Gastroesophageal sphincter (tissue), 4 donors: ENCODE measurements at regions not wholly inside any gene's neighbourhood (a gene's known extent, or its start where the extent isn't known, plus 50 kb on each side); places are given as distances from the start of the nearest gene placed in this dataset.

ENCODE experiments used
- ATAC-seq: fragments of 150-250 bp; one replicate; pipeline ENCODE4 v1.9.1; 2016; ENCODE audit warnings: mild to moderate bottlenecking, moderate library complexity
- H3K27ac ChIP-seq, 4 donors: fragments of 200-600 bp; sonication (generic) in 3 of 4; 1 replicate in 3 of 4; 2 replicates in 1 of 4; pipeline ENCODE4 v1.5.1; 2016 to 2019
- H3K27me3 ChIP-seq: fragments of 200-600 bp; sonication (generic); one replicate; pipeline ENCODE4 v1.5.1; 2019
- H3K36me3 ChIP-seq, 2 donors: fragments of 200-600 bp; sonication (generic); one replicate each; pipeline ENCODE4 v1.5.1; 2019; ENCODE audit warnings: control low read depth in 1 of 2
- H3K4me1 ChIP-seq, 3 donors: fragments of 200-600 bp; sonication (generic); 1 replicate in 2 of 3; 2 replicates in 1 of 3; pipeline ENCODE4 v1.5.1; 2016 to 2019; ENCODE audit warnings: control low read depth in 2 of 3
- H3K4me3 ChIP-seq, 2 donors: fragments of 200-600 bp; sonication (generic); one replicate each; pipeline ENCODE4 v1.5.1; 2019; ENCODE audit warnings: mild to moderate bottlenecking in 1 of 2, moderate library complexity in 1 of 2
- H3K9me3 ChIP-seq, 3 donors: fragments of 200-600 bp; sonication (generic); one replicate each; pipeline ENCODE4 v1.5.1; 2017 to 2019; ENCODE audit warnings: control low read depth in 2 of 3
- EP300 ChIP-seq: sonication (generic); formaldehyde crosslinking; IDR thresholded peaks from one replicate; pipeline ENCODE4 v1.6.1; 2017; ENCODE audit warnings: antibody characterized with exemption, mild to moderate bottlenecking
- POLR2A ChIP-seq, 2 donors: fragments of 450-650 bp; IDR thresholded peaks; one replicate each; pipeline ENCODE4 v1.6.1; 2017; ENCODE audit warnings: antibody characterized with exemption in 2 of 2, mild to moderate bottlenecking in 2 of 2, moderate library complexity in 1 of 2
- POLR2AphosphoS5 ChIP-seq: sonication (generic); formaldehyde crosslinking; IDR thresholded peaks from one replicate; pipeline ENCODE4 v1.6.1; 2017; ENCODE audit warnings: antibody characterized with exemption
- WGBS, 2 donors: methylation state at CpG; one replicate each; pipeline ENCODE4 v1.1.5; 2018; ENCODE audit warnings: low coverage in 1 of 2; 5-methylcytosine and 5-hydroxymethylcytosine counted together
- TF ChIP-seq, protein P1 (sequence below), 4 experiments: fragments of 200-600 bp in 2 of 4; fragments of 450-650 bp in 2 of 4; sonication (generic) in 1 of 4; IDR thresholded peaks; one replicate each; pipeline ENCODE4 v1.5.1; 2017 to 2019; ENCODE audit warnings: antibody characterized with exemption in 4 of 4, mild to moderate bottlenecking in 2 of 4, moderate library complexity in 2 of 4

DNA sequence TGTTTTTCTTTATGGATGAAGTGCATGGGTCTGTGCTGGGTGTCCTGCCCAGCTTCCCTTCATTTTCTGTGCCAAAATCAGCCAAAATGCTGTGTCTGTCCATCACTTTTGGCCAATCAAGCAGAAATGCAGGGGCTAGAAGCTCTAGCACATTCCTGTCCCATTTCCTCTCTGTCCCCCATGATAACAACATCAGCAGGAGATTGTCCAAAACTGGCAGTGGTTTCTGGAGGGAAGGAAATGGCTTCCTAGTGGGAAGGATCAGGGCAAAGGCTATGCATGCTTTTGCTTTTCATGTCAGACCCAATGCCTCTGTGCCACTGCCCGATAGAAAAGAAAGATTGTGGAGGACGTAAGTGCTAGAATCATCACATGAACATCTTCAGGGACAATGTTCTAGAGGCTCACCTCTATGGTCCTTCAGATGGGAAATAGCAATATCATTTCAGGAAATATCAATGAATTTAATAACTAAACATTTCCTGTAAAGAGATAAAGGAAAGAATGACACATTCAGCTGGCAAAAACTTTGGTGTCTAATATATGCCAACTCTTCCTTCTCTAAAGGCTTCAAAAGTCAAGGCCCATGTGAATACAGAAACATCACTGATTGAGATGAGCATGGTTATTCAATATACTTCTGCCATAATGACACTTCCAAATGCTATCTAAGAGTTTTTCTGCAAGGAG, 107.5 kb downstream of the SETD4 start:
- Histone ChIP-seq H3K9me3 (no peaks in the 10 kb centered on the region), H3K36me3 (no peaks in the 10 kb centered on the region), H3K4me1 (no peaks in the 10 kb centered on the region), H3K4me3 (no peak overlapping the region), H3K27me3 (peaks cover 8% of the 10 kb centered on the region), H3K27ac (no peak overlapping the region)
- no peak for TF ChIP-seq EP300
- TF ChIP-seq POLR2AphosphoS5 = no peak
- TF ChIP-seq POLR2A (IDR thresholded peaks at IDR 0.05) = no peak
- TF ChIP-seq, protein P1, sequence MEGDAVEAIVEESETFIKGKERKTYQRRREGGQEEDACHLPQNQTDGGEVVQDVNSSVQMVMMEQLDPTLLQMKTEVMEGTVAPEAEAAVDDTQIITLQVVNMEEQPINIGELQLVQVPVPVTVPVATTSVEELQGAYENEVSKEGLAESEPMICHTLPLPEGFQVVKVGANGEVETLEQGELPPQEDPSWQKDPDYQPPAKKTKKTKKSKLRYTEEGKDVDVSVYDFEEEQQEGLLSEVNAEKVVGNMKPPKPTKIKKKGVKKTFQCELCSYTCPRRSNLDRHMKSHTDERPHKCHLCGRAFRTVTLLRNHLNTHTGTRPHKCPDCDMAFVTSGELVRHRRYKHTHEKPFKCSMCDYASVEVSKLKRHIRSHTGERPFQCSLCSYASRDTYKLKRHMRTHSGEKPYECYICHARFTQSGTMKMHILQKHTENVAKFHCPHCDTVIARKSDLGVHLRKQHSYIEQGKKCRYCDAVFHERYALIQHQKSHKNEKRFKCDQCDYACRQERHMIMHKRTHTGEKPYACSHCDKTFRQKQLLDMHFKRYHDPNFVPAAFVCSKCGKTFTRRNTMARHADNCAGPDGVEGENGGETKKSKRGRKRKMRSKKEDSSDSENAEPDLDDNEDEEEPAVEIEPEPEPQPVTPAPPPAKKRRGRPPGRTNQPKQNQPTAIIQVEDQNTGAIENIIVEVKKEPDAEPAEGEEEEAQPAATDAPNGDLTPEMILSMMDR (IDR thresholded peaks at IDR 0.05) = no peak
- no peak for ATAC-seq
- WGBS, 2 donors = 80 to 93% methylated on average over 1 to 2 of the region's 2 CpGs

DNA sequence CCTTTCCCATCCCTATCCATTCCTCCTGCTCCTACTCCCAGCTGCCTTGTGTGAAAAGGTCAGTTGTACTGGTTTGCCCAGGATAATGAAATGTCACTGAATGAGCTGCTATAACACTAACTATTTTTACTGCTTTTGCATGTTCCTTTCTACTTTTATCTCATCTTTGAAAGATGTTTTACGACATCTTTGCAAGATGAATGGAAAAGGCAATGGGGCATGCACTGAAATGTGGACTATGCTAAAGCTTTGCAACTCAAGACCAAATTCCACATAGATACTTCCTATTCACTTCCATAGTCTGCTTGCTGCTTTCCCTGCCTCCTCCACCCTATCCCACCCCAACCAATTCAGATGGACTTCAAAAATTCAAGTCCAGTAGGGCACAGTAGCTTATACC, 111.3 kb downstream of the SETD4 start:
- TF ChIP-seq POLR2A (IDR thresholded peaks at IDR 0.05) (no peak), EP300 (no peak), POLR2AphosphoS5 (no peak)
- TF ChIP-seq, protein P1 (IDR thresholded peaks at IDR 0.05) = no peak
- Histone ChIP-seq H3K4me1 (no peaks in the 10 kb centered on the region), H3K9me3 (no peaks in the 10 kb centered on the region), H3K36me3 (no peaks in the 10 kb centered on the region), H3K27ac (no peak overlapping the region), H3K4me3 (no peak overlapping the region), H3K27me3 (no peaks in the 10 kb centered on the region)
- no peak for ATAC-seq
- 73 to 100% methylated on average over 1 of the region's 1 CpG for WGBS, 2 donors

DNA sequence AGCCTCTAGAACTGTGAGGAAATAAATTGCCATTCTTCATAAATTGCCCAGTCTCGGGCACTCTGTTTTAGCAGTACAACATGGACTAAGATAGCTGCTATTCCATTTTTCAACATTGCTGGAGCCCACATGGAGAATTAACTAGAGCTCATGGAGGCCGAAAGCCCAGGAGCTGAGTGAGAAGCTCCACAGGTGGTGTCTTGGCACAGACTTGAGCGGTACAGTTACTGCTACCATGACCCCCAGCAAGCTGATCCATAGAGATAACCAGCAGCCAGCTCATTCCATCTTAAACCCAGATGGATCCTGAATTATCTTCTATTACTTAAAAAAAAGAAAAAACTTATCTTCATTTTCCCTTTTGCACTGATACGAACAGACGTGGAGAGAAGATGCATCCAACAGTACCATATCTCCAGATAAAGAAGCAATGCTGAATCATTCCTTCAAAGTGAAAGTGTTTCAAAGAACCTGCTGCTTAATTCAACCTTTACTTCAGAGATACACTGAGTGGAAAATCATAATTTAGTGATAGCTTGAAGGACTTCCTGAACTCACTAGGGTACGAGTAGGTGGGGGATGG, 115.1 kb downstream of the SETD4 start:
- ATAC-seq = no peak
- Histone ChIP-seq H3K27me3 (peaks cover 8% of the 10 kb centered on the region), H3K4me3 (no peak overlapping the region), H3K4me1 (peaks cover 0 to under 1% (median 0%) of the 10 kb centered on the region in 3 donors), H3K9me3 (no peaks in the 10 kb centered on the region), H3K36me3 (no peaks in the 10 kb centered on the region), H3K27ac (no peak overlapping the region)
- TF ChIP-seq, protein P1 (IDR thresholded peaks at IDR 0.05) = no peak
- no peak for TF ChIP-seq EP300
- 79 to 97% methylated on average over 4 to 5 of the region's 6 CpGs for WGBS, 2 donors

DNA sequence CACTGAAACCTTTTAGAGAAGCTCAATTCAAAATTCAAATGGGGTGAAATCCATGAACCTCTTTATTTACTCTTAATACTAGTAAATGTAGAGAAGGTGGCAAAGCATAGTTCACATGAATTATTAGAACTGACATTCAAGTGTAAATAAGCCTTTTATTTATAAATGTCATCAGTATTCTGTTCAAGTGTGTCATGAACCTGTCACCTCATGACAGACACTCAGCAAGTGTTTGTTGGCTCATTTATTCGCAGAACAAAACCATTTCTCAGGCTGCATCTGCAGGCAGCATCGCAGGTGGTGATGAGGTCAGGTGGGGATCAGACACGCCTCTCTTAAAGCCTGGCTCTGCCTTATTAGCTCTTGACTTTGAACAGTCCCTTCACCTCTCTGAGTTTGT, 116.6 kb downstream of the SETD4 start:
- Histone ChIP-seq H3K27ac (no peak overlapping the region), H3K27me3 (peaks cover 8% of the 10 kb centered on the region), H3K9me3 (no peaks in the 10 kb centered on the region), H3K4me1 (peaks cover 0 to 5% (median 0%) of the 10 kb centered on the region in 3 donors), H3K36me3 (no peaks in the 10 kb centered on the region), H3K4me3 (no peak overlapping the region)
- no peak for ATAC-seq
- WGBS, 2 donors = 72 to 95% methylated on average over 3 of the region's 3 CpGs
- no peak for TF ChIP-seq EP300
- TF ChIP-seq POLR2AphosphoS5 = no peak
- TF ChIP-seq, protein P1 (IDR thresholded peaks at IDR 0.05) = no peak
- TF ChIP-seq POLR2A (IDR thresholded peaks at IDR 0.05) = no peak
